PC-9 (cell line): ENCODE measurements at regions not wholly inside any gene's neighbourhood (a gene's known extent, or its start where the extent isn't known, plus 50 kb on each side); places are given as distances from the start of the nearest gene placed in this dataset.

Experiments
- BruUV-seq: library from RNA; stranded (reverse); fragments of 400-500 nt; replicated peaks from 2 replicates; lab custom pipeline; 2021; lab: Mats Ljungman, UMichigan
- CTCF ChIA-PET: fragments of 300-600 bp; sonication (Branson Sonifier 250); formaldehyde crosslinking; loops from one replicate; lab custom pipeline; 2022; ENCODE audit warnings: antibody characterized with exemption; lab: Charles Lee
- POLR2A ChIA-PET: fragments of 300-600 bp; sonication (Branson Sonifier 250); formaldehyde crosslinking; loops from one replicate; lab custom pipeline; 2022; ENCODE audit warnings: antibody characterized with exemption; ENCODE audit not compliant: unreplicated experiment; lab: Charles Lee
- DNase-seq, 2 experiments: peaks; one replicate each; pipeline versions ENCODE4 v3.0.0 to v3.0.0-alpha.2; 2015 to 2022; ENCODE audit warnings: mixed read lengths in 1 of 2
- H2AFZ ChIP-seq: fragments of 200-600 bp; sonication (generic); 2 replicates; pipeline ENCODE4 v1.8.1; 2017; ENCODE audit warnings: antibody characterized with exemption
- H3F3A ChIP-seq: fragments of 200-600 bp; sonication (generic); 2 replicates; pipeline ENCODE4 v1.8.1; 2017; ENCODE audit warnings: antibody characterized with exemption, mild to moderate bottlenecking, low read depth; ENCODE audit not compliant: insufficient read depth
- H3K27ac ChIP-seq: fragments of 200-600 bp; sonication (generic); 2 replicates; pipeline ENCODE4 v1.6.1; 2016; ENCODE audit warnings: mixed run types
- H3K27me3 ChIP-seq: fragments of 200-600 bp; sonication (generic); 2 replicates; pipeline ENCODE4 v1.6.1; 2016; ENCODE audit warnings: low read depth, mixed run types; ENCODE audit not compliant: insufficient read depth
- H3K36me3 ChIP-seq: fragments of 200-600 bp; sonication (generic); 2 replicates; pipeline ENCODE4 v1.6.1; 2016; ENCODE audit warnings: low read depth, mixed run types
- H3K4me1 ChIP-seq: fragments of 200-600 bp; sonication (generic); replicated peaks from 2 replicates; pipeline ENCODE4 v1.6.1; 2016; ENCODE audit warnings: mixed run types; ENCODE audit not compliant: insufficient read depth
- H3K4me2 ChIP-seq: fragments of 200-600 bp; sonication (generic); 2 replicates; pipeline ENCODE4 v1.6.1; 2017; ENCODE audit warnings: mixed run types
- H3K4me3 ChIP-seq: fragments of 200-600 bp; sonication (generic); 2 replicates; pipeline ENCODE4 v1.6.1; 2016; ENCODE audit warnings: mixed run types
- H3K79me2 ChIP-seq: fragments of 200-600 bp; sonication (generic); 2 replicates; pipeline ENCODE4 v1.6.1; 2017; ENCODE audit warnings: low read depth, mixed run types
- H3K9me2 ChIP-seq: fragments of 200-600 bp; sonication (generic); 2 replicates; pipeline ENCODE4 v1.8.1; 2017; ENCODE audit warnings: mild to moderate bottlenecking; ENCODE audit not compliant: insufficient read depth
- H3K9me3 ChIP-seq: fragments of 200-600 bp; sonication (generic); 2 replicates; pipeline ENCODE4 v1.8.1; 2016; ENCODE audit warnings: low read depth; ENCODE audit not compliant: insufficient read depth
- H4K20me1 ChIP-seq: fragments of 200-600 bp; sonication (generic); 2 replicates; pipeline ENCODE4 v1.8.1; 2017; ENCODE audit not compliant: insufficient read depth
- CTCF ChIP-seq: fragments of 200-600 bp; sonication (generic); conservative IDR thresholded peaks from 2 replicates; pipeline ENCODE4 v1.6.1; 2017; ENCODE audit warnings: mixed run types, antibody characterized with exemption, mild to moderate bottlenecking, moderate library complexity
- EZH2 ChIP-seq: fragments of 200-600 bp; sonication (generic); IDR thresholded peaks from 2 replicates; pipeline ENCODE4 v1.8.0; 2017; ENCODE audit warnings: antibody characterized with exemption, low read depth
- intact Hi-C: fragments of 100-400 bp; cut with micrococcal nuclease; formaldehyde crosslinking; loops from one replicate; pipeline ENCODE4 v1.10.0; 2022; ENCODE audit not compliant: unreplicated experiment

GRCh38 chr2:238646803-238647202 lies 201.1 kb upstream of the TWIST2 start:
- BruUV-seq, result no TSS peak
- no peak for TF ChIP-seq CTCF
- TF ChIP-seq EZH2, result no peak

DNA sequence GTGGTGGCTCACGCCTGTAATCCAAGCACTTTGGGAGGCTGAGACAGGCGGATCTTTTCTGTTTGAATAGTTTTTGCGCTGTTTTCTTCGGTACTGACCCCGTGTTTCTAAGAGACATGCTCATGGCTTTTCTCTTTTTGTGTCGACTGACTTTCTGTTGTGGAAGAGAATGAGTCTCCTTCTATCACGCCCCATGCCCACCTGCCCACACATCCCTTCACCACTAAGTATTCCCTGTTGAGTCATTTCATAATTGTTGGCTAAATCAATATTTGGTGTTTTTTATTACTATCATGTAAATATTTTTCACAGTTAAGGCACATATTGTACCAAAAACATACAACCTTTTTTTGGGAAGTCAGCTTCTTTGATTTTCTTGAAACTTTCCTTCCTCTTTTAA lies 198.8 kb upstream of the TWIST2 start:
- DNase-seq, result no peak
- H2AFZ ChIP-seq, result no peak overlapping the region
- intact Hi-C loops, result no loop called here
- ChIA-PET CTCF (no interaction called here), POLR2A (no interaction called here)
- no peak overlapping the region for H3K4me3 ChIP-seq
- no peaks in the 10 kb centered on the region for H3K79me2 ChIP-seq
- H3K9me2 ChIP-seq, result no peaks in the 10 kb centered on the region
- no peaks in the 10 kb centered on the region for H4K20me1 ChIP-seq
- BruUV-seq, result no TSS peak
- peaks cover 28% of the 10 kb centered on the region for H3K27me3 ChIP-seq
- H3K4me1 ChIP-seq, result peaks cover 20% of the 10 kb centered on the region
- H3K36me3 ChIP-seq, result no peaks in the 10 kb centered on the region
- H3F3A ChIP-seq, result peaks cover 8% of the 10 kb centered on the region; the same call in 1 of the 2 replicates
- no peak overlapping the region for H3K4me2 ChIP-seq
- no peak for TF ChIP-seq EZH2
- no peak for TF ChIP-seq CTCF
- H3K9me3 ChIP-seq, result no peaks in the 10 kb centered on the region
- H3K27ac ChIP-seq, result no peak overlapping the region

More at GRCh38 chr2:238646803-238647202, 201.1 kb upstream of the TWIST2 start:
- no peak for DNase-seq
- no peaks in the 10 kb centered on the region for H4K20me1 ChIP-seq
- no peak overlapping the region for H3K4me2 ChIP-seq
- no peaks in the 10 kb centered on the region for H3K9me3 ChIP-seq
- ChIA-PET CTCF (no interaction called here), POLR2A (no interaction called here)
- no peak overlapping the region for H3K4me3 ChIP-seq
- no peak overlapping the region for H3K27ac ChIP-seq
- H3K79me2 ChIP-seq, result no peaks in the 10 kb centered on the region
- peaks cover 30% of the 10 kb centered on the region for H3K4me1 ChIP-seq
- H2AFZ ChIP-seq, result no peak overlapping the region
- H3F3A ChIP-seq, result peaks cover 8% of the 10 kb centered on the region; the same call in 1 of the 2 replicates
- H3K9me2 ChIP-seq, result no peaks in the 10 kb centered on the region
- H3K27me3 ChIP-seq, result peaks cover 18% of the 10 kb centered on the region
- intact Hi-C loops, result no loop called here
- no peaks in the 10 kb centered on the region for H3K36me3 ChIP-seq

DNA sequence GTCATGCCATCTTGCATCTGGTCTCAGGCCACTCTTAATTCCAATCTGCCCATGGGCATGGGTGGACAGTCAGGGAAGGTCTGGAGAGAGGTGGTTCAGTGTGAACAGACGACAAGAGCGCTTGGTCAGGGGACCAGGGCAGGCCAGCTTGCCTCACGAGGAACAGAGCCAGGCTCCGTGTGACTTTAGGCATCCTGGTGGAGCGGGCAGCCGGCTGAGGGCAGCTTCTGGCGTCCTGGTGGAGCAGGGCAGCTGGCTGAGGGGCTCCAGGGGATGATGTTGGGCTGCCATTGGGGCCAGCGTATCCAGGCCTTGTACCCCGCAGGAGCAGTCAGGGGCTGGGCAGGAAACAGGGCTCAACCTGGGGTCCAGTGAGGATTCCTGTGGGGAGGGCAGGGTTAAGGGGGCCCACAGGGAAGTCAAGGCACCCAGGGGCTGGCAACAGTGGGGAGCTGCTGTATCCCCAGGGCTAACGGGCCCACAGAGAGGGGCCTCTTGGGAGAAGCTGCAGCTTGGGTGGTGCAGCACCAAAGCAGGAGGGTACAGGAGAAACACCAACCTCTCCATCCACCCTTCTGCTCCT lies 197.9 kb upstream of the TWIST2 start:
- no peaks in the 10 kb centered on the region for H4K20me1 ChIP-seq

More for the DNA sequence above, 197.9 kb upstream of the TWIST2 start:
- Histone ChIP-seq H3K9me2 (no peaks in the 10 kb centered on the region), H3F3A (peaks cover 1% of the 10 kb centered on the region; the same call in 1 of the 2 replicates), H2AFZ (no peak overlapping the region), H3K27ac (no peak overlapping the region), H3K27me3 (peaks cover 32% of the 10 kb centered on the region), H3K4me3 (no peak overlapping the region), H3K9me3 (no peaks in the 10 kb centered on the region), H3K36me3 (no peaks in the 10 kb centered on the region), H3K79me2 (no peaks in the 10 kb centered on the region), H3K4me2 (no peak overlapping the region), H3K4me1 (peaks cover 11% of the 10 kb centered on the region)
- intact Hi-C loops, result no loop called here
- POLR2A ChIA-PET, result no interaction called here
- CTCF ChIA-PET, result no interaction called here
- no TSS peak for BruUV-seq
- TF ChIP-seq EZH2 (no peak), CTCF (no peak)
- no peak for DNase-seq
